NCI-H524 (cell line): ENCODE measurements at regions not wholly inside any gene's neighbourhood (a gene's known extent, or its start where the extent isn't known, plus 50 kb on each side); places are given as distances from the start of the nearest gene placed in this dataset.

Source experiments
- DNase-seq, 2 experiments: peaks; one replicate each; lab custom pipeline; 2025; lab: John Stamatoyannopoulos, UW

DNA sequence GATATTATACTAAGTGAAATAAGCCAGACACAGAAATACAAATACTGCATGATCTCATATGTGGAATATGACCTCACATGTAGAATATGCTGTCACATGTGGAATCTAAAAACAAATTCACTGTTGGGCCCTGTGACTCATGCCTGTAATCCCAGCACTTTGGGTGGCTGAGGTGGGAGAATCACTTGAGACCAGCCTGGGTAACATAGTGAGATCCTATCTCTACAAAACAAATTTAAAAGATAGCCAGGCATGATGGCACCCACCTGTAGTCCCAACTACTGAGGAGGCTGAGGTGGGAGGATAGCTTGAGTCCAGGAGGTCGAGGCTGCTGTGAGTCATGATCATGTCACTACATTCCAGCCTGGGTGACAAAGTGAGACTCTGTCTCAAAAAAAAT, 160.3 kb downstream of the PTEN start:
- DNase-seq, result no peak

DNA sequence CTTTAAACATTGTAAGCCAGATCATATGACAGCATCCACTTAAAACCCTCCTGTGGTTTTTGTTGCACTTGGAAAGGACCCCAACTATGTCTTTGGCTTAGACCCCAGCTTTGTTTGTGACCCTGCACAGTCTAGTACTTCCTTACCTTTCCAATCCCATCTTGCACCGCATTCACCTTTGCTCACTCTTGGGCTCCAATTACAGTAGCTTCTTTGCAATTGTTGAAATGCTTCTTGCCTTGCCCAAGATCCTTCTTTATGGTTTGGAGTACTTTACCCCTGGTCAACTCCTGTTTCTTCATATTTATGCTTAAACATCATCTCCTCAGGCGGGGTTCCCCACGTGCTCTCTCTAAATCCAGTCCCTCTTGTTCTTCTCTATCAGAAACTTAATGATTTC, 162.6 kb downstream of the PTEN start:
- no peak for DNase-seq

DNA sequence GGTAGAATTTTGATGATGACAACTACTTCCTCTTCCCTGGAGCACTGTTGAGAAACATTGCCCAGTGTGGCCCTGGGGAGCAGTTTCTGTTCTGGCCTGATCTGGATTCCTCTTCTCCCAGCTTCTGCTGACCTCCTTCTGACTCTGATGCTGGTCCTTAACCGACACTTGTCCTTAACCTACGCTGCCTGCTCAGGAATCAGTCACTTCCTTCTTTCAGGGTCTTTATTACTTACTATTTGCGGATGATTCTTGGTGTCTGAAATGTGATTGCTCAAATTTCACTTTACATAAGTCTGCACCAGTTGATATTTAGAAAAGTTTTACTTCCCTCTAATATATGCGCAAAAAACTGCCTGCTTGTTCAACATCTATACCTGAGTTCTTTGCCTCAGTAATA, 164.1 kb downstream of the PTEN start:
- no peak for DNase-seq

DNA sequence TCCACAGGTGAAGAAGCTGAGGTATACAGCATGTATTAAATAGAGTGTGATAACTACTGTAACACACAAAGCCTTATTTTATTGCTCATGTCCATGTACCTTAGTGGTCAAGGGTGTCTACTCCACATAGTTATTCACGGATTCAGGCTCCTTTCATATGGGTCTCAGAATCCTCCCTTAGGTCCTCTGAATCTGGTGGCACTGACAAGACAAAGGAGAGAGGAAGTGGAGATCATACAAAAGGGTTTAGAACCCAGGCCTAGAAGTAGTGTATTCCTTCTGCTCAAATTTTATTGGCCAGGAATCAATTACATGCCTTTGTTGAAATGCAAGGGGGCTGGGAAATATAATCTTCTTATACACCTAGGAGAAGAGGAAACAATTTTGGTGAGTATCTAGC, 164.6 kb downstream of the PTEN start:
- no peak for DNase-seq

DNA sequence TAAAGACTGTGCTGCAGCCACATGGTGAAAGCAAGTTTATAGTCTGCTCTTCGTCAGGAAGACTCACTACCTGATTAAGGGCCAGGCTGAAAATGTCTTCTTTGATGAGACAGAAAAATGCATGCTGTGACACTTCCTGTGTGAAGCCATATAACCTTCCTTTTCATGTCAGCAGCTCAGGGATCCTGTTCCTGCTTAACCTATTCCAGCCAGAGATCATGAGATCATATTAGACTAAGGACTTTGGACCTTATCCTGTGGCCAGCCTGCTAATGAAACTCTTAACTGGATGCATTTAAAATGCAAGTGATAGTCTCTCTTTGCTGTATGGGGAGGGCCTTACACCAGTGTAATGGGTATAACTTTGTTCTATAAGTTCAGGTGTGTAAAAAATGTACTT, 165.2 kb downstream of the PTEN start:
- no peak for DNase-seq

DNA sequence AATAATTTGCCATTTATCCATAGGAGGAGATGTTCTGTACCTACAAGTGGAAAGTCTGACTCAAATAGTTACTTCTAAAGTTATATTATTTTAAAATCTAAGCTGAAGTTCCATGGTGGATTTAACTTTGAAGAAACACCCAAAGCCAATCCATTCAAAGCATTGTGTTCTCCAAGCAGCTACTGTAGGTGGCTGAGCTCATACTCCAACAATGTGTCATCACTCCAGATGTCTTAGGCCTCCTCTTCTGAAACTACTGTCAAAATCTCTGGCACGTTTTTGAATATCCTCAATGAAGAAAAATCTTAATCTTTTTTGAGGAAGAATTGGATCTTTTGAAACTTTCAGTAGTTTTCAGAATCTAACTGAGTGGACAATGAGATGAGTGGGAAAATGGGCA, 169.1 kb downstream of the PTEN start:
- DNase-seq, result no peak

DNA sequence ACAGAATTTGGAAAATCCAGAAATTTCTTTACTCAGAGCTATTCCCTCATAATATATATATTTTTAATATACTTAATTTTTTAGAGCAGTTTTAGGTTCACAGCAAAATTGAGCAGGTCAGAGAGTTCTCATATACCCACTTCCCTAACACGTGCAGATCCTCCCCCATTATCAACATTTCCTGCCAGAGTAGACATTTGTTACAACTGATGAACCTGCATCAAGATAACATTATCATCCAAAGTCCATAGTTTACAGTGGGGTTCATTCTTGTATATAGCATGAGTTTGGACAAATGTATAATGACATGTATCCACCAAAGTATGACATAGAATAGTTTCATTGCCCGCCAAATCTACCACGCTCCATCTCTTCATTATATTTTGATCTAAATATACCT, 170.0 kb downstream of the PTEN start:
- no peak for DNase-seq

DNA sequence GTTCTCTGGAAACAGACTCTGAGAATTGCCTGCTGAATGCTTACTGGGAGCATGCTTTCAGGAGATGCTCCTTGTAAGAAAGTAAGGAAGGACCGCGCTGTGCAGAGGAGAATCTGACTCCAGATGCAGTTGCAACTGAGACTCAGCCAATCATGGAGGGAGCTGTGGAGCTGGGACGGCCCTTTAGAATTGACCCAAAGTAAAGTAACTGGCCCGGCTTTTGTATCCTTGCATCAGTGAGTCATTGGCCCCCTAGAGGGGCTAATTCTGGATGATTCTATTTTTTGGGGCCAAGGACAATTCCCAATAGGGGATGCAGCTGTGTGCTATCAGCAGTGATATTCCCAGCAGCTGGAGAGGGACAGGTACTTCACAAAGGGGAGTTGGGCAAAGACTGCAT, 170.4 kb downstream of the PTEN start:
- no peak for DNase-seq

DNA sequence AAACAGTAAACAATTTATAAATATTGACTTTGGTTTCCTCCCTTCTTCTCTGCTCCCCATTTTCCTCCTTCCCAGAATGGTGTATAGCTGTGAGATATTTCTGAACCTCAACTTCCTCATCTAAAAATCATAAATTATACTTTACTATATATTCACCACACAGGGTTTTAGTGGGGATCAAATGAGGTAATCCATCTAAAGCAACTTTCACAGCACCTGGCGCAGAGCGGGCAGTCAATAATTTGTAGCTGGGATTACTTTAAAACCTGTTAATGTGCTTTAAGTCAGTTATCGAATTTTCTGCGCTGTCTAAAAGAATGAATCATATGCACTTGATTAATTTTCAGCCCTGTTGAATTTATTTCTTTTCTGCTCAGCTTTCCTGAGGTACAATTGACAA, 172.7 kb downstream of the PTEN start:
- no peak for DNase-seq

DNA sequence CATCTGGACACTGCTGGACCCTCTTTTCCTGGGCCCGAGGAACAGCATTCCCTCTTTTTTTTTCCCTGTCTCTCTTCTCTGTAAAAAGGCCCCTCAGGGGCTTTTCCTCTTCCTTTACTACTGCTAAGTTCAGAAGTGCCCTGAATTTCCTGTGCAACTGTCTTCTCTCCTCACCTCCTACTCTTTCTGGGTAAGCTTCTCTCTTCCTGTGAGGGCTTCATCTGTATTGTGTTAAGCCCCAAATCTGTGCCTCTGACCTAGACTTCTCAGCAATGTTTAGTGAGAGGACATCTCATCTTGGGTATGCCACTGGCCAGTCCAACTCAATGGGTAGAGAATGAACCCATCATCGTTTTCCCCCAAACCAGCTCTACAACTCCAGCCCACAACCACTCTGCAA, 174.2 kb downstream of the PTEN start:
- DNase-seq, result no peak

DNA sequence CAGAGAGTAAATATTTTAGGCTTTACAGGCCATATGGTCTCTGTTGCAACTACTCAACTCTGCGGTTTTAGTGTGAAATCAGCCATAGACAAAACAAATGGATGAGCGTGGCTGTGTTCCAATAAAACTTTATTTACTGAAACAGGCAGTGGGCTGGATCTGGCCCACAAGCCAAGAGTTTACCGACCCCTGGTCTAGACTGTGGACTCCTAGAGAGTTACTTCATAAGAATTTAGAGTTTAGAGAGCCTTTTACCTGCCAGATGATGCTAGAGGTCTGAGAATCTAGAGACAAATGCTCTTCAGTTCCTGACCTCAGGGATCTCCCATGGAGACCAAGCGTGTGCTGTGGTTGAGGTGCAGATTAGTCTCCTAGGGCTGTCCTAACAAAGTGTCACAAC, 174.8 kb downstream of the PTEN start:
- DNase-seq, result no peak

DNA sequence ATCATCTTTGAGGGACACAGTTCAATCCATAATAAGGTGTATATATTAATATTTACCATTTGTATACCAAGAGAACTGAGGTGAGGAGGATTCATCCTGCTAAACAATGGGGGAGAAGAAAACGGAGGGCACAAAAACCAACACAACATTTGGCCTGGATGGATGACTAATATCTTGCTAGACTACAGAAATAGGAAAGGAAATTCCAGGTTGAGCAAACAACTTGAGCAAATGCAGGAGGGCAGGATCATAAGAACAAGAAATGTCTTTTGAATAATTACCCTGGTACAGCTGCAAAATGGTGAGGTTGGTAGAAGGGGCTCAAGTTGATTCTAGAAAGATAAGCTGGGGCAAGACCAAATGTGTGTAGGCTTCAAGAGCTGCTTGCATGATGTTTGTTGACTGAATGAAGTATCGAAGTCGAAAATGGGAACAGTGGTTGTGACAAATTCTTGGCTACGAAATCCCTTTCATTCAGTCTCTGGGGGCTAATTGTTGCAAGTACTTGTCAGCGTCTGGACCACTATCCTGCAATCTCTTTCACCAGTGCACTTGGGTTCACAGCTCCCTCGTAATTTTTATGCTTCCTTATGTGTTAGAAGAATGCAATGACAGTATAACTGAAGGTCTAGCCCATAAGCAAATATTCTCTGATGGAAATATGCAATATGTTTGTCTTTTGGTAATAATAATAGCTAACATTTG, 176.2 kb downstream of the PTEN start:
- no peak for DNase-seq

DNA sequence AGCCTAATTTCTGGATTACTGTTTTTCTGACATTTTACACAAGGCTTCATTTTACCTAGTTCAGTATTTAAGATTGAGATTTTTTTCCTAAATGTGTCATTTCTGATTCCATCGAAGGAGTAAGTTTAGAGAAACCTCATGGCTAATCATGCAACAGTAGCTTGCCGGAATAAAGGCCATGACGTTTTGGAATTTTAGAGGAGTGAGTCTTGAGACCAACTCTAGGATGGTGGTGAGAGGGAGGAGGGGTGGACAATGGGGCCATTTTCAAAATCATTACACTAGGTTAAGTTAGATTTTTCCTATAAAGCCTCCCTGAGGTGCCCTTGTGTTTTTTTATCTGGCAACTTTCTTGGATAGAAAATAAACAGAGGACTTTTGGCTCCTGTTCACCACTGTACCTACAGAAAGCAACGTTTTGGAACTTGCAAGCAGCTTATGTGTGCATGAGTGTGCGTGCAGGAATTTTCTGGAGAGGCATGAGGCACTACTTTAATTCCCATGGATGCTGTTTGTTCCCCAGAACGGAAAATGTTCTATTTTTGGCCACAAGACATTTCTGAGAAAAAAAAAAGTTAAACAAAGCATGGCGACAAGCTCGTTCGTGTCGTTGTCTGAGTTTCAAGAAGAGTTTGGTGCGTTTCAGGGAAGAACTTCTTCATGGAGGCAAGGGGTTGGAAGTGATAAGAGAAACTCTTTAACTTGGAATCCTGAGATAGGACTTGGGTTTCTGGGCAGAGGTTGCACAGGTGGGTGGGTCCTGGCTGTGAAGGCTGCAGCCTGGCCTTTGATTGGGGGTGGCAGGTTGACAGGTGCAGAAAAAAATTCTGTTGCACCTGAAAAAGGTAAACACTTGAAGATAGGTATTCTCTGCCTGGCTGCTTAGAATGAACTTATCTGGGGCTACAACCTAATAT, 178.1 kb downstream of the PTEN start:
- DNase-seq, result no peak

DNA sequence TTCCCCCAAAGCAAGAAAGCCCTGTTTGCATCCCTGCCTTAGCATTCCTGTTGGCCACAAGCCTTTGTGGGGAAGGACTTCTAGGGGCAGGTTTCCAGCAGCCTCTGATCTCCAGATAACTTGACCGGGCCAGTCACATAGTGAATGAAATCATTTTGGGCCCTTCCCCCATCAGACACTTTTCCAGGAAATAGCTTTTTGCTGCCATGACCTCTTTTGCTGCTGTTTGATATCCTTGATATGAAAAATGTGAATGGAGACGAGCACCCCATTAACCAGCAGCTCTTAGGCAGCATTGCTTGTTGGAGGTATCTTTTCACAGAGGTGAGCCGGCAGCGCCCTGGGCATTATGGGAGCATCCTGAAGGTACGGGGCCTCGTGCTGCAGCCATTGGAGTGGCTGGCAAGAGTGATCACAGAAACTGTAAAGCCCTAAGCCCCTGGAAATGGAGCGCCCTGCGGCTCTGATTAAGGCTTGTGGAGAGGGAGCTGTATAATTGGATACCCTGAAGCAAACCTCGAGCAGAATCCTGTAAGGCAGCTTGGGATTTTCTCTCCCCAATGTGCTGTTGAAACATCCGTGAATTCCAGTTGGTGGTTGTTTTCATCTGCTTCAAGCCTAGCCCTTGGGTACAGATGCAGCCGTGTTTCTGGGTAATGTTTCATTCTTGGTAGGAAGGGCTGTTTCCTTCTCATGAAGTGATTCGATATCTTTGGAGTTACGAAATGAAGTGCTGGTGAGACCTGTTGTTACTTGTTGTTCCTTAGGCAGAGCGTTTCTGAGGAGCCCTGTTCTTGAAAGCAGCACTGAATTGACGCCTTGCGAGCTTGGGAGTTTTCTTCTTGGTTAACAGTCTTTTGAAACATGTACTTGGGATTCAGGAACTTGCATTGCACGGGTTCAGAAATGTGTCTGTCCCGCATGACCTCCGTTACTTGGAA, 179.0 kb downstream of the PTEN start:
- DNase-seq, result no peak

DNA sequence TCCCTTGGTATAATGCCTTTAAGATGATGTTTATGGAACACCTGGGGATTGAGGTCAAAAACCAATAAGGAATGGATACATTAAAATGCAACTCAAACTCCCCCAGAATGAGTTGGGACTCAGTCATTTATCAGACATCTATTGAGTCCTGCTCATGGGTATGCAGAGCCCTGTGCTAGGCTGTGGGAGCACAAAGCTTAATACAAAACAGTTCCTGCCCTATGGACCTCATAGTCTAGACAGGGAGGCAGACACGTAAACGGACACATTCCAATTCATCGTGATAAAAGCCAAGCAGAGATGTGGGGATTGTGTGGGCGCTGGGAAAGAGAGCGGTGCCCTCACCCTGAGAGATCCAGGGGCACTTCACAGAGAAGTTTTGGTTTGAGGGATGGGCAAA, 181.7 kb downstream of the PTEN start:
- no peak for DNase-seq

DNA sequence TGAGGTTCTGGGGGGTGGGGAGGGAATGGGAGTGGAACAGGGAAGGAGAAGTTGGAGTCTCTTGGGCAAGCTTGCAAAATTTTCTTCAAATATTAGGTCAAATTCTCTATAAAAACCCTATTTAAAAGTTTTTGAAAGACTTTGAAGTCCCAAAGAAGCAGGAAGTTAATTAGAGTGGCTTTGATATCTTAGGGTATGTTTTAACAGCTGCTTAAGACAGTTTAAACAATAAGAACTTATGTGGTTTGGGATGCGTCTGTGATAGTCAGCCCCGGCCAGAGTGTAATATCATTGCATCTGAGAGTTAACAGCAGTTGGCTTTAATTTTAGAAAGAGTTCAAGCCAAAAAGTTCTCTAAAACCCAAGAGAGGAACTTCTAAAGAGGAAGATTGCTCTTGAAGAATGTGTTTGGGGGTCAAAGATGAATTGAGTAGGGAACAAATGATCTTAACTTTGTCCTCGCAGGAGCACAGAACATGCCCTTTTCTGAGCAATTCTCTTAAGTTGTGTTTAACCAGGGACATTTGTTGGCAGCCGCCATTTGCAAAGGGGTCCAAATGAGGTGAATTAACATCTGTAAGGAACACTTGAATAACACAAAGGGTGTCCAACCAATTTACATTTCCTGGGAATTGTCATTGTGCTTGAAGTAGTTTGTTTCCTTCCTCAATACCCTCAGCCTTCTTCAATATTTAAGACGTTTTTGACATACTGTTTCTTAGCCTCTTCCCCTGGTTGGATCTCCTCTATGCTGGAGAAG, 182.4 kb downstream of the PTEN start:
- DNase-seq, result no peak

DNA sequence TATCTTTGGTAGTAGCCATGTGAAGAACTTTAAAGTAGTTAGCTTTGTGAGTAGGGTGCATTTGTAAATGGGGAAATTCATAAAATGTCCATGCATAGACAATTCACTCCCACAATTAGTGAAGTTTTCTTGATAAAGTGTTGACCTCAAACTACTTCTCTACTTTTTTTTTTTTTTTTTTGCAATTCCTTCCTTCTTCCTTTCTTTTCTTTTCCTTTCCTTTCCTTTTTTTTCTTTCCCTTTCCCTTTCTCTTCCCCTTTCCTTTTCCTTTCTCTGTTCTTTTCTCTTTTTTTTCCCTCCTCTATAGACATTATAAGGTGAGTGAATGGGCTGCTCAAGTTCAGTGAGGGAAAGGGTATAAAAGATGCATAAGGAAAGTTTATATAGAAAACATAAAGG, 184.2 kb downstream of the PTEN start:
- DNase-seq, result no peak

DNA sequence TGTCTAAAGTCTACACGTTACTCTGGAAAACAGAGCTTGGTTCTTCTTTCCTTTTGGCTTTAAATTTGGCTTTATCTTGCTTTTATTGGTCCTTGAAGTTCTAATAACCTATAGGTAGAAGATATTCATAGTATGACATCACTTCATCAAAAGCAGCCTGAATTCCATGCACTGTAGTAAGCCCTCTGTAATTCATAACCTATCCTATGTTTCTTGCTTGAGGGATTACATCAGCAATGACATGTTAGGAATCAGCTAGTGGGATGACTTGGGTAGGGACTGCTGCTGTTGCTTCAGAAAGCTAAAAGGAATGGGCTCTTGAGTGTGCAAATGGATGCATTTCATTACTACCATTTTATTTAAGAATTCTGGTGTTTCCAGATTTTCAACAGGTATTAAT, 184.9 kb downstream of the PTEN start:
- DNase-seq, result no peak

DNA sequence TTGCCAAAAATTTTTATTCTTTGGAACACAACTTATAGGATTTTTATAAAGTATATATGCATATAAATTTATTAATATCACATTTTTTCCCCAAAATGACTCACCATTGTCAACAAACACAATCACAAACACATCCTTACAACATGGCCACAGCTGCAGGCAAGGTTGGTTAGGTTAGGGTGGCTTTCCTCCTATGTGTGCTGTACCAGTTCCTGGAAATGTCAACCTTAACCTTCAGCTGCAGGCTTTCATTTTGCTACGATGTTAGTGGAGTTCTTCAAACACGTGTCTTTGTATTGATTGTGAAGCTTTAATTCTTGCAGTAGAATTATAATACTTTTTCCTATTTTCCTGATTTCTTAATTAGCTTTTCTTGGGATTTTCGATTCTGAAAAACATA, 185.8 kb downstream of the PTEN start:
- no peak for DNase-seq

DNA sequence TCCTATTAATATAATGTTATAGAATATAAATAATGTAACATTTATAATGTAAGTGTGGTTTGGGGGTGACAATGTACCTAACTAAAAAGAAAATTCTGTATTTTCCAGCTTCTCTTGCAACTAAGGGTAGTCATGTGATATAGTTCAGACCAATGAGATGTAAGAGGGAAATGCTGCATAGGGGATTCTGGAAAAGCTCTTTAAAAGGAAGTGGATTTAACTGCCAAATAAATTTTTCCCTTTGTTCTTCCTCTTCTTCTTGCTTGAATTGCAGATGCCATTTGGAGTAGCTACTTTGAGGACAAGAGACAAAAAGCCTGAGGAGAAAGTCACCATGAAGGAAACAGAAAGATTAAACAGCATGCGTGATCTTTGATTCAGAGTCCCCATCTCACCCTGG, 194.3 kb downstream of the PTEN start:
- DNase-seq, result no peak

DNA sequence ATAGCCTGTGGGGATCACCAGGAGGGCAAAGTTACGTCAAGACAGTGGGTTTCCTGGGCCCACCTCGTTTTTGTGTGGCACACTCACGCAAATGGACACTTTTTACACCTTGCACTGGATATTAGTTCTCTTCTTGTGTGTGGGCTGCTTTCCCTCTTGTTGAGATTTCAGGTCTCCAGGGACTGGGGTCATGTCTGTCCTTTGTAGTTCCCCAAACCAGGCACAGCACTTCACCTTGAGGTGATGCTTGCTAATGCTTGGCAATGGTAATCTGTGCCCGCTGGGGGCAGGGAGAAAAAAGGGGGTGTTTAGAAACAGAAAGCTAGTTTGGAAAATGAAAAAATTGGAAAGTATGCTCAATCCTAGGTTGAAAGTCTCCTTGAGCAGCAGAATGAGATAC, 195.3 kb downstream of the PTEN start:
- no peak for DNase-seq

DNA sequence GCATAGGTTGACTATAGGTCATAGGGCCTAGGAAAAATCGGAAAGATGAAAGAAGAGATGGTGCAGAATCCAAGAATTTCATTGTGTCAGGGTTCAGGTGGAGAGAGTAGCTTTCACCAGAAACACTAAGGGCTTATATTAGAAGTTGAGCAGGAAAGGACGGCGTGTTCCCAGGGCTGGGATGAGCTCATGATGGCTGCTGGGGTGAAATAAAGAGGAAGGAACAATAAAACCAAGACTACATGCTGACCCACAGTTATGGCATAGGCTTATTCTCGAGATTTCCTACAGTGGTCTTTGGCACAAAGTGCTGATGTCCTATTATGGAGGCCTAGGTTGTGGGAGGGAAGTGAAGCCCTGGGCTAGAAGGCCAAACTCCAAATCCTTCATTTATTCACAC, 195.8 kb downstream of the PTEN start:
- no peak for DNase-seq
